HG03558 (cell line): ENCODE measurements at regions not wholly inside any gene's neighbourhood (a gene's known extent, or its start where the extent isn't known, plus 50 kb on each side); places are given as distances from the start of the nearest gene placed in this dataset.

Experiments
- ATAC-seq: cut with Tn5 transposase; IDR thresholded peaks from one replicate; pipeline ENCODE4 v1.9.1; 2021; ENCODE audit warnings: moderate number of reproducible peaks; ENCODE audit not compliant: unreplicated experiment; ENCODE audit errors: extremely low read depth

- ATAC-seq: no peak
These were observed 179.9 kb upstream of the C11orf87 start for GRCh38 chr11:109241988-109242536.

GRCh38 chr11:109247071-109247470 is 174.9 kb upstream of the C11orf87 start:
- no peak for ATAC-seq

- no peak for ATAC-seq
These were observed 172.4 kb upstream of the C11orf87 start for GRCh38 chr11:109249597-109249996.

- ATAC-seq: no peak
These were observed 170.8 kb upstream of the C11orf87 start for GRCh38 chr11:109251230-109251629.

DNA sequence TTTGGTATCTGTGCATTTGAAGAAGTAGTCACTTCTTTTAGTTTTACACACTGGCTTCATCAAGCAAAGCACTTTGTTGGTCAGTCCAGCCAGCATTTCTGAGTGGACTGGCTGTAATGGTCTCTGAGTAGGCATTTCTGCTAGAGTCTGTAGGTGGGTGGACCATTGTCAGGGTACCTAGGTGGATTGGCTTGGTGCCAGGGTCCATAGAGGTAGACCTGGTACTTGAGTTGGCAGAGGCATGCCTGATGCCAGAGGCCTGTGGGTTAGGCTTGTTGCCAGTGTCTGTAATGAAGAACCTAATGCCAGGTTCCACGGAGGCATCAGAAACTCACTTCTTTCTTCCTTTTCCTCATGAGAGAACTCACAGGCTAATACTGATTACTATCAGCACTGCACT is 157.9 kb upstream of the C11orf87 start:
- no peak for ATAC-seq

DNA sequence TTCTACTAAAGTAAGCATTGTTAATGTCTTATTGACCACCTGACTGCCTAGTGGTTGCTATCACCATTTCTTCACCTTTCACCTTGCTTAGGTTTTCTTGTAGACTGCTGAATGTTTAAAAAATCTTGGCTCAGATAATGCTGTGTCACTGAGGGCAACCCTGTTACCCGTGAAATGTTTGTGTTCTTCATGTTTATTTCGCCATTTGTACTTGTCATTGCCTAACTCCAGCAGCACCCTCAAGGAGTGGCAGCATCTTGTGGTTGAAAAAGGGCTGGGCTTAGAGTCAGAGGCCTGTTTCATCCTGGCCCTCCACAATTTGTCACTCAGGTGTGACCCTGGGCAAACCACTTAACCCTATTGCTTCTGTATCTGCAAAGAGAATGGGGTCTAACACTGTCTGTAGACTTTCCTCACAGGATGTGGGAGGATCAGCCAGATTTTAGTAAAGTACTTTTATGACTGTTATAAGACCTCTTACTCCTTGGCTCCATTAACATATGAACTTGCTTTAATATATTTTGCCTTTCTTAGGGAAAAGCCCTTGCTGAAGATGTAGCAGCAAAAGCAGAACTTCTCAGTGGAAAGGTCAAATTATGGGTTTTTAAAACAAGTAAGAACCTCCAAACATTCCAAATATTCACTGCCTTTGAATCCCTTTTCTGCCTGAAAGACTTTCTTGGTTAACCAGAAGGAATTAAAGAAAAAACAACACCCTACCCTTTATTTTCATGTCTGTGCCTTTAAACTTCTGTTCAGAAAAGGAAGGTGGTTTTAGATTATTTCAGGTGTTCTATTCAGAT is 154.5 kb upstream of the C11orf87 start:
- ATAC-seq: no peak

DNA sequence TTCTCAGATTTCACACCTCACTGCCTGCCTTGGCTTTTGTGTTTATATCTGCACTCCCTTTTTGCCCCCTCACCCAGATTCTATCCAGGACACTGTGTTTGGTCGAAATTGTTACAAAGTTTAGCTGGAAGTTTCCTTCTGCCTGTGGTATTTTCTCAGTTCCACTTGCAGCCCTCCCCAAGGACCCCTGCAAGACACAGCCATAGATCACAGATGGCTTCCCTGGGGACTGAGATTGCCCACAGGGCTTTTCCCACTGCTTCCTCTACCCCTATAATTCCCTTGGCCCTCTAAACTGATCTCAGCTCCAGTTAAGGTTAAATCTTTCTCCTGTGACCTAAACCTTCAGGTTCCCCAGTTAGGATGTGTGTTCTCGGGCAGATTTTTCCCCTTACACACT is 146.1 kb upstream of the C11orf87 start:
- ATAC-seq: no peak

- ATAC-seq: no peak
These were observed 136.5 kb upstream of the C11orf87 start for GRCh38 chr11:109285465-109285864.

GRCh38 chr11:109291553-109291952 is 130.4 kb upstream of the C11orf87 start:
- ATAC-seq: no peak

GRCh38 chr11:109298865-109299264 is 123.1 kb upstream of the C11orf87 start:
- ATAC-seq: no peak

- ATAC-seq: no peak
These were observed 121.8 kb upstream of the C11orf87 start for GRCh38 chr11:109300211-109300610.

DNA sequence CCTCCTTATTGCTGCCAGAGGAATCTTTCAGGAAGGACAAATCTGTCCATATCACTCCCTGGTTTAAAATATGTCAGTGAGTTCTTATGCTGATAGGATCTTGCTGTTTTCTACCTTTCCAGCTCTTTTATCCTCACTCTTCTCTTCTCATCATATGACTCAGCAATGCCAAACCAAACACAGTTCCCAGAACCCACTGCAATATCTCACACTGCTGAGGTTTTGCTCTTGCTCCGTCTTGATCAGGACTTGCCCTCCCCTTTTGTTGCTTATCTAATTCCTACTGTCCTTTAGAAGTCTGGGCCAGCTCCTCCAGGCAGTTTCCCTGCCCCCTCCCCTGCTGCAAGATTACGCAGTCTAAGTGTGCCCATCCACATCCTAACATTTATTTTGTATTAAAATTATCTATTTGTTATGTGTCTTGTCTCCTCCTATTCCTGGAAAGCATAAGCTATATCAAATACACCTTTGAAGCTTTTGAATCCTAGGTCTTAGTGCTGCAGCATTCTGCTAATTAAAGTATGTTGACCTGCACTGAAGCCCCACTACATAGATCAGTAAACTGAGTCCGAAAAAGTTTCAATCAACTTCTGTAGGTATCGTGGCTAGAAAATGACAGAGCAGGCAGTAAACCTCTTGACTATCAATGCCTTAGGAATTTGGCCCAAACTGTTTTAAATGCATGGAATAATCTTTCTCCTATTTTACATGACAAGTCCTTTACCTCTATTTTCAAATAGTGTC is 119.2 kb upstream of the C11orf87 start:
- no peak for ATAC-seq

DNA sequence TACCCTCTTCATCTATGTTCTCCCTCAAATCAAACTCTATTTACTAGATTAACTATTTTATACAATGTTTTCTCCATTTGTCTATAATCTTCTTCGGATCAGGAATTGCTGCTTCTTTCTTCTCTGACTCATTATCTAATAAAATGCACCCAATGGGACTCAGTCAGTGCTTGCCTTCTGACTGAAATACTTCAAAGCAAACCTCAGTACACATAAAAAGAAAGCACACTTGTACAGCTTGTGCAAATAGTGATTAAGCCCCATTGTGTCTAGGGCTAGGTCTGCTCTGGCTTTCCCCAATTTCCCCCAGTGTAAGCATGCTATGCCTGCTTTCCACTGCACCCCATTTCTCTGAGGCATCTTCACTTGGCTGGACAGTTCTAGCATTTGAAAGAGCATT is 118.6 kb upstream of the C11orf87 start:
- no peak for ATAC-seq

GRCh38 chr11:109304159-109304558 is 117.8 kb upstream of the C11orf87 start:
- ATAC-seq: no peak

GRCh38 chr11:109305009-109305408 is 117.0 kb upstream of the C11orf87 start:
- no peak for ATAC-seq

GRCh38 chr11:109306322-109306721 is 115.7 kb upstream of the C11orf87 start:
- no peak for ATAC-seq

DNA sequence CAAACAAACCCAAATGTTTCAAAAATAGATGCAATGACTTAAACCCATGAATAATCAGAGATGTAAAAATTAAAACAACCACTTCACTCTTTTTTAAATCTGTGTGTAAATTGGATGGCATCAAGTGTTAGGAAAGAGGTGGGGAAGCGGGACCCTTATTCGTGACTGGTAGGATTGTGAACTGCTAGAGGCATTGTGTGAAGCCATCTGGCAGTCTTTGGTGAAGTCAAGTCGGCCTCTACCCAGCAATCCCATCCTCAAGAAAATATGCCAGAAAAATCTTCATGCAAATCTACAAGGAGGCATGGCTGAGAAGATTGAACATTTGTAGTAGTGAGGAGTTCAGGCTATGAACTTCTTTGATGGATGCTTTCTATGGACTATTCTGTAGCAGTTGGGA is 114.6 kb upstream of the C11orf87 start:
- ATAC-seq: no peak

DNA sequence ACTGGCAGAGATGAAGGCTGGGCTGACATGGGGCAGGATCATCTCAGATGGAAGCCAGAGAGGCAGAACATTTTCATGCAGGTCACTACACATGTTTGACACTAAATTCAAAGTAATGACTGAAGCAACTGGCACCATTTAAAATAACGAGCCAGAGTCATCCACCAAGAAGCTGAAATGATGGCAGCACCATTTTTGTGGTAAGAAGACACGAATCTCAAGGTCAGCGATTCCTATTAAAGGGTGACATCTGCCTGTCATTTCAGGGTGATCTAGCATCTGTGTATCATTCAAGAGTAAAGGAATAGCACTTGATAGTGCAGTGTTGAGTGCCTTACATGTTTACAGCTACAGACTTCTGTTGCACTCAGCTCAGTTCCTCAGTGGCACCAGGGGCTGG is 113.4 kb upstream of the C11orf87 start:
- no peak for ATAC-seq

DNA sequence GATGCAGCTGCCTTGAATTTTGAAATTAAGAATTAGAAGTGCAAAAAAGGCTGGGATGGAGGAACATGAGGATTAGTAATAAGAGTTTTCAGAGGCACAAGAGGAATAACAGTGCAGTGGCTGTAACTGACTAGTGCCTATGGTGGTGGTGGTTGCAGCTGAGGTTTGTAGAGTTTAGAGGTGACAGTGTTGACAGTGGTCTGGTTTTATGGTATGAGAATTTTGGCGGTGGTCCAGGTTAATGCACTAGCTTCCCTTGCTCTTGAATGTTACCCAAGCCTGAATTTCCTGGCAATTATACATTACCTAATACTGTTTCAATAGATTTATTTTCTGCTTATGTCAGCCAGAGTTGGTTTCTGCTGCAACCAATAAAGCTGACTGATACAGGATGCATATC is 112.8 kb upstream of the C11orf87 start:
- no peak for ATAC-seq

- no peak for ATAC-seq
These were observed 104.3 kb upstream of the C11orf87 start for GRCh38 chr11:109317726-109318125.

DNA sequence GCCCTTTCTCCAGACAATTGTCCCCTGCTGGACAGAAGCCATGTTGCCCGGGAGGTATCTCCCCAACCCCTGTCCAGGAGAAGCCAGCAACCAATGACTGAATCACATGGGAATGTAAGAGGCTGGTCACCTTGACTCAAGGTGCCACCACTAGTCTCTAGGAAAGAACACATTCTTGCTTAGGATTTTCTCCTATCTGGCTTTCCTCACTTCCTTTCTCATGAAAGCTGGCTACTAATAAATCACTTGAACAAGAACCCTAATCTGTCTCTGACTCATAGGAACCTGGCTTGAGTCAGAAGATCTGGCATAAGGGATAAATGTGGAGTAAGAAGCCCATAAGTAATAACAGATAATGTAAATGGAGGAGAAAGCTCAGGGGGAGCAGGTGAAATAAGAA is 101.4 kb upstream of the C11orf87 start:
- ATAC-seq: no peak
